ENCODE measurements at regions not wholly inside any gene's neighbourhood (a gene's known extent, or its start where the extent isn't known, plus 50 kb on each side); places are given as distances from the start of the nearest gene placed in this dataset.

GRCh38 chr14:22313172-22313801 is 275.7 kb downstream of the DAD1 start:
- TF ChIP-seq CTCF (IDR thresholded peaks at IDR 0.05): no peak
- TF ChIP-seq TCF7L2 (IDR thresholded peaks at IDR 0.05; ENCODE audit: low read depth, low read length): no peak
- no peak for TF ChIP-seq REST (IDR thresholded peaks at IDR 0.05; ENCODE audit: insufficient read depth in 1 of 2, low read depth in 2 of 2, low read length in 1 of 2)
- no peak for TF ChIP-seq POLR2AphosphoS5 (IDR thresholded peaks at IDR 0.05; ENCODE audit: low read depth, low read length)
